Hematopoietic multipotent progenitor cell treated with erythropoietin and hydrocortisone succinate and interleukin-3 and kit ligand, for 8 days (in vitro differentiated cells): ENCODE measurements at regions not wholly inside any gene's neighbourhood (a gene's known extent, or its start where the extent isn't known, plus 50 kb on each side); places are given as distances from the start of the nearest gene placed in this dataset.

ENCODE experiments used
- DNase-seq: peaks from one replicate; pipeline ENCODE4 v3.0.0-alpha.2; 2015

DNA sequence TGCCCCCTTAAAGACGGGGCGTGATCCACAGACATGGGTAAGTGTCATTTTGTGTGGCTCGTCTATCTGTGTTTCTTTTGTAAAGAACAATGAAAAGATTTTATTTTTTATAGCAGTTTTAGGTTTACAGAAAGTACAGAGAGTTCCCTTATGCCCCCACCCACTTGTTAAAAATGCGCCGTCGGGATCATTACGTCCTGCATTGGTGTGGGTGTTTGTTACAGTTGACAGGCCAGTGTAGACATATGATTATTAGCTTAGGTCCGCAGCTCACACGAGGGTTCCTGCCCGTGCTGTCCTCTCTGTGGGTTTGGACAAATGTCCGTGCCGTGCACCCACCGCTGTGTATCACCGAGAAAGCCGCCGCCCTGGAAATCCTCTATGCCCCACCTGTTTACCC is 50.5 kb downstream of the RGS12 start:
- no peak for DNase-seq

DNA sequence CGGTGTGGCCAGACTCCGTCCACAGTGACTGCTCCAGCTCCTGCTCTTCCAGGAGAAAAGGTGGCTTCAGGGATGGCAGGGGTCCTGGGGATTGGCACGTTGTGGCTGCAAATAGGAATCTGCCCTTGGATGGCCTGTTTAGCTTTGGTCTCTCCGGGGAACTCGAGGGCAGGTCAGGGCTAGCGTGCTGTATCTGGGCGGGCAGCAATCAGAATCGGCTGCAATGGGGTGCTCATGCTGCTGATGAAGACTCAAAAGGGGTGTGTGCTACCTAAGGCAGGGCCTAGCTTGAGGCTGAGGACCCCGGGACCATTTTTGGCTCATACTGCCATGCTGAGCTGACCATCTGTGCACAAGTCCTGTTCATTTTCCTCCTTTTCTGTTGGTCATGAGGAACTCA is 51.3 kb downstream of the RGS12 start:
- no peak for DNase-seq

DNA sequence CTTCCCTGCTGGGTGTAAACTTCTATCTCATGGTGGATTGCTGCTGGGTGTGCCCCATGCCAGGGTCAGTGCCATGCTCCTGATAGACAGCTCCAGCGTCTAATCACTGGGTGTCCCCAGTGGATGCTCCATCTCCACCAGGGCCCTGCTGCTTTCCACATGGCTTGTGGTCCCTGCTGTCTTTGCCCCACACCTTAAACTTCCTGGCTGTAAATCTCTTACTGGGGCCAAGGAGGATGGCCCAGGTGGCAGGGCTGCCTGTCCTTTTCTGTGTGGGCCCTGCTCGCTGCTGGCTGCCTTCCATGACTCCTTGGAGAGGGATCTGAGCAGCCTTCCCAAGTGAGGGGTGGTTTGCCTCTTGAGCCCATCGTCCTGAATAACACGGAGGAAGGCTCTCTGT is 51.8 kb downstream of the RGS12 start:
- no peak for DNase-seq

DNA sequence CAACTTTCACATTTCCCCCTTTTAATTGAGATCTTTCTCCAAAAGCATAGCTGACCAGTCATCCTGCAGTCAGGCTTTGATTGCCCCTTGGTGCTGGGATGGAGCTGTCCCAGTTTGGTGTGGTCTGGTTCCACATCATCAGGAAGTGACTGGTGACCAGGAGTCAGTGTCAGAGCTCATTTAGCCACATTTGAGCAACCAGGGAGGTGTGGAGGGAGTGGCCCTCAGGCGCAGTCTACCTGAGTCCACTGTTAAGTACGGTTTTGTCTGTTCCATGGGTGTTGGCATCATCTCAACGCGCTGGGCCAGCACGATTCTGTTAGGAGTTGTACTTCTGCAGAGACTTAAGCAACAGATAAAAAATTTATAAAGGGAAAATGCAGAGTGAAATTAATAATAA is 52.6 kb downstream of the RGS12 start:
- no peak for DNase-seq

DNA sequence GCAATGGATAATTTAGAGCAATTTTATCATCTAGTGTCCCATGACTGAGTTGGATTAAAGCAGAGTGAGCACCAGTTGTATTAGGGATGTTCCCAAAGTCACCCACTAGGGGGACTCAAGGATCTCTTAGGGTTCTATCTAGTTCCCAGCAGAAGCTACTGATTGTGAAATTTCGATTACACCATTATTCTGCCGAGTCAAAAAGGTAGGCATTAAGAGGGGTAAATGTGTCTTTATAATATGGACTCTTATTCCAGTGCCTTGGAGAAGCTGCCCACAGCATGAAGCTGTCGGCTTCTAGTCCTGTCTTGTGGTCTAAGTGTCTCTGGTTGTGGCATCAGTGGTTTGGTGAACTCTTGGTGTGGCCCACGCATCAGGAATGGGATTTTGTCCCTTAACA is 53.3 kb downstream of the RGS12 start:
- DNase-seq, result peak; percentile 80

DNA sequence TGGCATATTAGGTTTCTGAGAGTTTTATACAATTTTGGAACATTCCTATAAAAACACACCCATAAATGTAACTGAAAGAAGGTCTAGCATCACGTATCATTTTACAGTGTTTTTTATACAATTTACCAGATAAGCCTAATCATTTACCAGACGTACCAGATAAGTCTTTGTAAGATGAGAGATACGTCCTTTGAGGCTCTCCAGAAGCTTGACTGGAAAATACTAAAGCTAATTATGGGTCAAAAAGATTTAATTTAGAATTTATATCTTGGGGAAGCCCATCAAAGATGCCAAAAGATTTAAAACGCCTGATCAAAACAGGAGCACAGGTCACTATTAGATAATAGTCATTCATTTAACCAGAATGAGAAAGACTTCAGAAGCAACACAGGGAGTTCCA is 55.0 kb downstream of the RGS12 start:
- no peak for DNase-seq

DNA sequence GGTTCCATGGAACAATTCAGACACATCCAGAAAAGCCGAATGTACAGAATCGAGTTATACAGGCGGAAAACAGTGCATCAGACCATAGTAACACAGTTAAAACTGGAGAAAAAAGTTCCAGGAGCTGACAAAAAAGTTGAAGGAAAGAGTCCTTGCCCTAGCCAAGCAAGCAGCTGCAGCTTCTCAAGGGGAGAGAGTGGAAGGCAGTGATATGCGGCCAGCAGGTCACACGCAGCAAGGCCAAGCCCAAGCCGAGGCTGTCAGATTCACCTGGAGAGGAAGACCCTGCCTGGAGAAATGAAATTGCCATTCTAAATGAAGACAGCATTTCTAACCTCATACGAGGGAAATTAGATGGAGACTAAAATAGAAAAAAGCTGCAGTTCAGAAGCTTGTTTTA is 55.8 kb downstream of the RGS12 start:
- no peak for DNase-seq

DNA sequence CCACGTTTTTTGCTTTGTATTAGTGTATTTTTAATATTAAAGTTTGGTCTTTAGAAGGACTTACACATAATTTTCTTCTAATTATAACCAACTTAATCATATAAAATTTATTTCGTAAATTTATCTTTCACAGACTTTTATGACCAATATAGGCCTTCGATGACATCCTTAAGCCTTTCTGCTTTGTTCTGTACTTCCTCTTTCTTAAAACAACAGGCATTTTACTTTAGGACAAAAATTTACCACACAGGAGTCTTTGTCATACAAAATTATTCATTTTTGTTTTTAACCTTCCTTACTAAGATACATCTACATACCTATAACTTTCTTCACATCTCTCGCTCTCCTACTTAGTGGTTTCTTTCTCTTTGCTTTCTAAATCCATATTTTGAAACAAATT is 56.3 kb downstream of the RGS12 start:
- DNase-seq, result no peak

DNA sequence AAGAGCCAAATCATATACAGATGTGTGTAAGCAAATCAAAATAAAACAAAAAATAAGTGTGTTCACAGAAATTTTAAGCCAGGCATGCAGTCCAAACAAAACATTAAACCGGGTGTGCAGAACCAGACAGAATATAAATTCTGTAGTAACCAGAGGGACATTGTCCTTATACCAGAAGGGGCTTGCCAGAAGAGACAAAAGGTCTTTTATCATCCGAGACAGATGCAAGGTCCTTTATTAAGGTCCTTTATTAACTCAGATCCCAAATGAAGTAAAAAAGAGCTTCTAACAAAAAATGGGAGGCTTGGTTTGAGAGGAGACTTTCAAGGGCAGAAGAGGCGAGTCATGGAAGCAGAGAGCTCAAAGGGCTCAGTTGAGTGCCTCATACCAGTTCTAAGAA is 59.2 kb downstream of the RGS12 start:
- DNase-seq, result no peak

DNA sequence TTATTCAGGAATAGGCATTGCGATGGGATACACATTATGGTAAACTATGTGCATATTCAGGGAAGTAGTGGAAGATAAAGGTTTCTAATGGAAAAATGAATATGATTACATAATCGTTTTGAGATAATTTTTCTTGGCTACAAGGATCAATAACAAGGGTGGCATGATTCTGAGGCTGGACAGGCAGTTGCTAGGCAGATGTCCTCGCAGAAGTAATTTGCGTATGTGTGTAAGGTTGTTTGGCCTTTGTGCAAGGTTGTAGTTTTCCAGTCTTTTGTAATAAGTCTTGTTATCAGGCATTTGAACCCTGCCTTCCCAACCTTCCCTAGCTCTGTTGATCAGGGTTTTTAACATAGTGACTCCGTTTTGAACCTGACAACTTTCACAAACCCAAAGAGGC is 59.7 kb downstream of the RGS12 start:
- no peak for DNase-seq

DNA sequence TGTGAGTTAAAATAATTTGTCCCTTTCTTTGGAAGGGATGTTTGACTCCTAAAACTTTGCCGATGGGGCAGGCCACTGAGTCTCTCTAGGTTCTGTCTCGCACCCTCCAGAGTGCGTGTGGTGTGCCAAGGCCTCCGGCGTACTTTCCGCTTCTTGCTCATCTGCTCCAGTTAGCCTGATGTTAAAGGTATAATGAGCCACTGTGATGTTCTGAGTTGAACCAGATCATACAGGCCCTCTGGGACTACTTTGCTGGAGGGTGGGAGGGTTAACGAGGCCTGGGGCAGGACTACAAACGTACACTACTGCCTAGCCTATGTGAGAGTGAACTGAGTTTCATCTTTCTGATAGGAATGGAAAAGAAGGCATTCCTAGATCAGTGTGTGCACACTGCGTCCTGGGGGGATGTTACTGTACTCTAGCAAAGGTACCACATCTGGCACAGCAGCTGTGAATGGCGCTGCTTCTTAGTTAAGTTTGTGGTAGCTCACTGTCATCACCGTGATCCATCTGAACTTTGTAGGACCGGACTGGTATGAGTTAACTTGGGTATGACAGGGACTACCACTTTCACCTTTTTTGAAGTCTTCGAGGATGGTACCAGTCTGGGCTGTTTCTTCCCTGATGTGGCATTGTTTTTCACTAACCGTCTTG is 60.2 kb downstream of the RGS12 start:
- DNase-seq, result no peak

DNA sequence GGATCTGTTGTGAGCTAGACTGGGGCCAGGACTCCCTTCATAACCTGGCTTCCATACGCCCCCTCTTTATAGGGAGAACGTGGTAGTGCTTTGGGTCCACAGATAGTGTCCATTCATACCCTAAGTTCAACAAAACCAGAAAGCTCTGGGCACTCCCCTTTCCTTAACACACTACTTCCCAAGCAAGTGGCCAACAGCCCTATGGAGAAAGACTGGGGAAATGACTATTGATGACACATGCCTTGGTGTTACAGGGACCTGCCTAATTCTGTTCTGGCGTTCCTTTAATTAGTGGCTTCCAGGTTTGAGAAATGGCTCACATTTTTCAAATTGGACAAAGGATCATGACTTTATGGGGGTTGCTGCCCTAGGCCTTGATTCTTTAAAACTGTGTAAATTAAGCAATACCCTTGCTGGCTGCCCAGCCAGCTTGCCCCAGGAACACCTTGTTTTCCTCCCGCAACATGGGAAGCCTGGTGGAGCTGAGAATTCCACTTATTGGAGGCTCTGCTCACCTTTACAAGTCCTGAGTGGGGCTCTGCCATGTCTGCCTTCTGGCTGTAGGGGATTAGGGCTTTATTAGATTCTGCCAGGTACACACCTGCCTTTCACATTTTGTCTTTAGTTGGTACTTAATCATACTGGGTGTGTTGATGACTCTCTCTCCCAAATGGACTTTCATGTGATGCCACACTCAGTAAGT is 61.1 kb downstream of the RGS12 start:
- no peak for DNase-seq

DNA sequence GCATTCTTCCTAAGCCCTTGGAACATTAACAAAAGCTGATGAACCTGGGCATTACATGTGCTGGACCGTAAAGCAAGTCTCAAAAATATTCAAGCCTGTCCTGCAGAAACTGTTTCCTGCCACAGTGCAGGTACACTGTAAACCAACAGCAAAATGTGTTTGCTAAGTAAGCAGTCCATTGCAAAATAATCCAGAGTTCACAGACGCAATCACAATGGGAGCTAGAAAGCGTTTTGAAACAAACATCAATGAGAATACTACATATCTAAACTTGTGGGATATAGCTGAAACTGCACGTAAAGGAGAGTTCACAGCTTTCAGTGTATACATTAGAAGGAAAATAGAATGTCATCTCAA is 61.6 kb downstream of the RGS12 start:
- DNase-seq, result no peak

DNA sequence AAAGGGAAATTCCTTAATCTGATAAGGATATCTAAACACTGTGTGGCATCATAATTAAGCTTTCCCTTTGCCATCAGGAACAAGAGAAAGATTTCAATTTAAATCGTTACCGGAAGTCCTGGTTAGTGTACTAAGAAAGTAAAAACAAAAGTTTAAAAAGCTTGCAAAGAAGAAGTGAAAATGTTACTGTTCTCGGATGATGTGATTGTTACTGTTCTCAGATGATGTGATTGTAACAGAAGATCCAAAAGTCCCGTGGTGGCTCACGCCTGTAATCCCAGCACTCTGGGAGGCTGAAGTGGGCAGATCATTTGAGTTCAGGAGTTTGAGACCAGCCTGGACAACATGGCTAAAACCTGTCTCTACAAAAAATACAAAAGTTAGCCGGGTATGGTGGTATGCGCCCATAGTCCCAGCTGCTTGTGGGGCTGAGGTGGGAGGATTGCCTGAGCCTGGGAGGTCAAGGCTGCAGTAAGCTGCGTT is 62.5 kb downstream of the RGS12 start:
- no peak for DNase-seq

DNA sequence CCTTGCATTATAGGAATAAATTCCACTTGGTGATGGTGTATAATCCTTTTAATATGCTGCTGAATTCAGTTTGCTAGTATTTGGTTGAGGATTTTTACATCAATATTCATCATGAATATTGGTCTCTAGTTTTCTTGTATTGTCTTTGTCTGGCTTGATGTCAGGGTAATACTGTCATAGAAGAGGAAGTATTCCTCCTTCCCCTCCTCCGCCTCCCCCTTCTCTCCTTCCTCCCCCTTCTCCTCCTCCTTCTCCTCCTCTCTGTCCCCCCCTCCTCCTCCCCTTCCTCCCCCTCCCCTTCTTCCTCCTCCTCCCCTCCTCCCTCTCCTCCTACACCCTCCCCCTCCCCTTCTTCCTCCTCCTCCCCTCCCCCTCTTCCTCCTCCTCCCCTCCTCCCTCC is 65.8 kb downstream of the RGS12 start:
- no peak for DNase-seq

DNA sequence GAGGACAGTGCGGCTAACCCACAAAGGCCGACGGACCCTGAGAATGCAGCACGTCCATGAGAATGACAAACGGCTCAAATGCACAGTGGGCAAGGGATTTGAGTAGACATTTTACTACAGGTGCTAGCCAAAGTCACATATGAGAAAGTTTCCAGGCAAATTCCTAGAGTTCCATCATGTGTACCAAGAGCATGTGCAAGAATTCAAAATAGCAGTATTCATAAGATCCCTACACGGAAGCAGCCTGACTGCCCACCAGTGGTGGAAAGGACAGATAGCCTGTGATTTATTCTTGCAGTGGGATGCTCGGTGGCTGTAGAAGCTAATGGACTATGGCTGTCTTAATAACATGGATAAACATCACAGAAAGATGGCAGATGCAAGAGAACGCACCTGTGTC is 68.0 kb downstream of the RGS12 start:
- no peak for DNase-seq

DNA sequence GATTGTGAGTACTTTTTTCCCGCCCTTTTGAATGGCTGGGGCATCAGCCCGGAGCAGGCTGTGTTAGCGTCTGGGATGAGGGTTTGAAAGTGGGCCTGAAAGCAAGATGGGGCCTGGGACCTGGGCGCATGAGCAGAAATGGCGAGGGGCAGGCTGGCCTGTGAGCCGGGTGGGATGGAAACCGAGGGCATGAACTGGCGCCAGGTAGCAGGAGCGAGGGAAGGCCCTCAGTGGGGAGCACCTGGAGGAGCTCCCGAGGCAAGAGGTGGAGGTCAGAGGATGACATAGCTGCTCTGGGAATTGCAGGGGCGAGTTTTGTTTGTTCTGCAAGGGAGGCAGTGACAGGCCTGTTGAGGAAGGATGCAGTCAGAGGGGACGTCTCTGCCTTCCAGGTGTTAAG is 68.6 kb downstream of the RGS12 start:
- DNase-seq, result no peak

DNA sequence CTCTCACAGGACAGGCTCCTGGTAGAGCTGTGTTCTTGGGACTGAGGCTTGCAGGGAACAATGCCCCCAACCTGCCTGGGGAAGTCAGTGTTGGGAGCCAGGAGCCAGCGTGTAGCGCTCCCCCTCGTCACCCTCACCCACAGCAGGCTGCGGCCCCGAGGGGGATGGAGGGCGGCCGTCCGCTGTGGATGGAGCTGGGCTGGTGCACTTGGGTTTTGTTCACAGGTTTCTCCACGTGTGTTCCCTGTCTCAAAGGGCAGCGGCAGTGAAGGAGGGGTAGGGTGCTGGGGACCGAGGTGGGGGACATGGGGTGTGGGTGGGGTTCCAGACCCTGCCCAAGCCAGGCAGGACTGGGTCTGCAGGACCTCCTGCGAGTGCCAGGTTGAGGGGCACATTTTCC is 69.1 kb downstream of the RGS12 start:
- no peak for DNase-seq

DNA sequence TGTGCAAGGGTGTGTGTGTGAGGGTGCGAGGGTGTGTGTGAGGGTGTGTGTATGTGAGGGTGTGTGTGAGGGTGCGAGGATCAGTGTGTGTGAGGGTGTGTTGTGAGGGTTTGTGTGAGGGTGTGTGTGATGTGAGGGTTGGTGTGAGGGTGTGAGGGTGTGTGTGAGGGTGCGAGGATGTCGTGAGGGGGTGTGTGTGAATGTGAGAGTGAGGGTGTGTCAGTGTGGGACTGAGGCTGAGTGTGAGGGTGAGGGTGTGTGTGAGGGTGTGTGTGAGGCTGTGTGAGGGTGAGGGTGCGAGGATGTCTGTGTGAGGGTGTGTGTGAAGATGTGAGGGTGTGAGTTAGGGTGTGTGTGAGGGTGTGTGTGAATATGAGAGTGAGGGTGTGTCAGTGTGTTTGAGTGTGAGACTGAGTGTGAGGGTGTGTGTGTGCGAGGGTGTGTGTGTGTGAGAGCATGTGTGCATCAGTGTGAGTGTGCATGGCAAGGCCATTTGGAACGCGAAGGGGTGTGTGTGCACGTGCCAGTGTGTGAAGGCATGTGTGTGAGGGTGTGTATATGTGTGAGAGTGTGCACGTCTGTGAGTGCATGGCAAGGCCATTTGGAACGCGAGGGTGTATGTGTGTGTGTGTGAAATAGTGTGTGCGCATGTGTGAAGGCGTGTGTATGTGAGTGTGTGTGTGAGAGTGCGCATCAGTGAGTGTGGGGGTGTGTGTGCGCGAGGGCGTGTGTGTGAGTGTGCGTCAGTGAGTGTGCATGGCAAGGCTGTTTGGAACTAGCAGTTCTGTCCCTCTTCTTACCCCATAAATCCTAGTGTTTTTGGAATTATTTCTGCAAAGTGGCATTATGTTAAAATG is 69.8 kb downstream of the RGS12 start:
- no peak for DNase-seq

DNA sequence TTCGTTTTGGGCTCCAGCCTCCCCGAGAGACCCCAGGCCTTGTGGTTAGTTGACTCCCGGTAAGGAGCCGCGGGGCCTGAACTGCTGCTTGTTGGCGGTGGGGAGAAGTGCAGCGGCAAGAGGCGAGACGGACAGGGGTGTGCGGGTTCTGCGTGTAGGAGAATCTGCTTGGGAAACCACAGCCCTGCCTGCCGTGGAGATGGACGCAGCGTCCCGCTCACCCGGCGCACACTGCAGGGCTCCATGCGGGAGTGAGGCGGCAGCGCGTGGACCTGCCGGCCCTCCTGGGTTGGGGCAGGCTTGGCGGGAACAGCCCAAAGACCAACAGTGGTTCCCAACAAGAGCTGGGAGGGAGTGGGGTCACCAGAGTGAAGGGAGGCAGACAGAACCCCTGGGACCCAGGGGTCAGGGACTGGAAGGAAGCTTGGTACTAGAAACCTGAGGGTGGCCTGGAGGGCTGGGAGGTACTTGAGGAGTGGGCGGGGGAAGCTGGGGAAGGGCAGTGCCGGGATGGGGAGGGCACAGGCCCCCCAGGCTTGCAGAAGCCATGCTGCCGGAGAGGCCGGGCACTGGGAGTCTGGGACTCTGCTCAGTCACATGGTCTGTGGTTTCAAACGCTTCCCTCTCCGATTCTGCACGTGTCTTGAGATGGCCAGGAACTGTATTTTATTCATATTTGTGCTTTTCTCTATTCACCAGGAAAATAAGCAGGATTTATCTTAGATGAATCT is 70.8 kb downstream of the RGS12 start:
- DNase-seq, result no peak

DNA sequence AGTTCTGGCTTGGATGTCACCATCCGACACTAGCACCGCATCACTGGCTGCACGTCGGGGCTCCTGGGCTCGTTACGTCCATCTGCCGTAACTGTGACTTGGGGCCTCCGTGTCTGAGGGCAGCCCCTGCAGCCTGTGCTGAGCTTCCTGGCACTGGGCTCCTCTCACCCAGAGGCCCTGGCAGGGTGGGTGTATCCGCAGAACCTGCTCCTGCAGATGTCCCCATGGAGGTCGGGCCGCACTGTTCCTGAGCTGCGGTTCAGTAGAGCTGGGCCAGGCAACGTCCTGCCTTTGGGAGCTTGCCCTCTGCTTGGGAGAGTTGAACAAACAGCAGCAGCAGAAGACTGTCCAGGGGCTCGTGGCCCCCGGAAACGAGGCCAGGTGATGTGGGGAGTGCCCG is 71.4 kb downstream of the RGS12 start:
- no peak for DNase-seq

DNA sequence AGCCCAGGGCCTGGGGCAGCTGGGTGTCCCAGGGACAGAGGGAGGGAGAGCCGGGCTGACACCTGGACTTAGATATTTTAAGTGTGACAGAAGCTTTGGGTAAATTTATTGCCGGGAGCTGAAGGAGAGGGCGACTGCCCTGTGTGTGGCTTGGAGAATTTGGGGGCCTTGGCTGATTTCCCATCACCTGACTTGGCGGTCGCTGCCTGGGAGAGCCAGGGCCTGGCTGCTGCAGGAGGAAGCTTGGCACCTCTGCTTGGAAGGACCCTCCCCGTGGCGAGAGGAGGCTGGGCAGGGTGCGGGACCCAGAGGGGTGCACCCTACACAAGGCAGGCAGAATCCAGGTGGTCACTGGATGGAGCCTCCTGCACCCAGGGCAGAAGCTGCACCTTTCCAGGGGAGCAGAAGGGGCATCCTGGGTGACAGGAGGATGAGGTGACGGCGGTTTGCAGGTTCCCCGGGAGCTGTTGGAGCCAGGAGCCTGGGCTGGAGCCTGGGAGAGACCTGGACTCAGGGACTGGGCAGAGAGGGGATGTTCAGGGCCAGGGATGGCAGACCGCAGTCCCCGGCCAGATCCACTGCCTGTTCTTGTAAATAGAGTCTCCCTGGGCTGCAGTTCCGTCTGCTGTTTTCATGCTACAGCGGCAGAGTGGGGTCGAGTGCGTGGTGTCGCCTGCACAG is 72.0 kb downstream of the RGS12 start:
- DNase-seq, result no peak

DNA sequence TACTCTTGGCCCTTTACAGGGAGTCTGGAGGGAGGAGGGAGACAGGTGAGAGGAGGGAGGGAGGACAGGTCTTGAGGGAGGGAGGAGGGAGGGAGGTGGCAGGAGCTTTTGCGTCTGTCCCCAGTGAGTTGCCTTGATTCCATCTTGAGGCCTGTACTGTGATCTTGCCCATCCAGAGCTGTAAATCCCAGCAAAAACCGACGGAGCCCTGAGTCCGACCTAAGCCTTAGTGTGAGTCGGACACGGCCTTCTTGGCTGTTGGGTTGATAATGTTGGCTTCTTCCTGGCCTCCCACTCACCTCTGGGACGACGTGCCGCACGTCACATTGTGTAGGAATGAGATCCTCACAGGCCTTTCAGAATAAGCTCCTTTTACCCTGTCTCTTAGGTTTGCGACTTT is 72.5 kb downstream of the RGS12 start:
- no peak for DNase-seq
